H1 (cell line): ENCODE measurements at regions not wholly inside any gene's neighbourhood (a gene's known extent, or its start where the extent isn't known, plus 50 kb on each side); places are given as distances from the start of the nearest gene placed in this dataset.

ENCODE experiments used
- CTCF ChIA-PET: fragments of 300-600 bp; sonication (Branson Sonifier 250); formaldehyde crosslinking; loops from one replicate; lab custom pipeline; 2021; ENCODE audit not compliant: partially characterized antibody; lab: Charles Lee
- POLR2A ChIA-PET: fragments of 300-600 bp; sonication (Branson Sonifier 250); formaldehyde crosslinking; loops from one replicate; lab custom pipeline; 2021; ENCODE audit warnings: inconsistent platforms; ENCODE audit not compliant: partially characterized antibody; lab: Charles Lee
- DNase-seq, 2 experiments: peaks; one replicate each; pipeline versions ENCODE4 v3.0.0 to v3.0.0-alpha.2; 2010 to 2022; ENCODE audit warnings: low spot score in 2 of 2, low read depth in 1 of 2, mixed read lengths in 1 of 2
- FAIRE-seq: peaks from 2 replicates; lab custom pipeline; 2011; peaks lifted over from hg19 to GRCh38; lab: Jason Lieb, UNC
- H2AFZ ChIP-seq: 2 replicates; pipeline ENCODE4 v1.8.1; 2012; ENCODE audit warnings: low read length, inconsistent platforms
- H2AK5ac ChIP-seq: 2 replicates; pipeline ENCODE4 v1.6.1; 2013; ENCODE audit warnings: low read depth, low read length
- H2BK120ac ChIP-seq: replicated peaks from 2 replicates; pipeline ENCODE3; 2013; ENCODE audit warnings: low read depth, low read length, inconsistent platforms
- H2BK12ac ChIP-seq: 2 replicates; pipeline ENCODE4 v1.6.1; 2013; ENCODE audit warnings: low read depth, low read length
- H2BK15ac ChIP-seq: 2 replicates; pipeline ENCODE4 v1.6.1; 2013; ENCODE audit warnings: low read length
- H2BK20ac ChIP-seq: 2 replicates; pipeline ENCODE4 v1.6.1; 2013; ENCODE audit warnings: low read length
- H2BK5ac ChIP-seq: 2 replicates; pipeline ENCODE4 v1.6.1; 2013; ENCODE audit warnings: low read depth, low read length
- H3K14ac ChIP-seq: 2 replicates; pipeline ENCODE4 v1.6.1; 2013; ENCODE audit warnings: inconsistent platforms; ENCODE audit not compliant: insufficient read length
- H3K18ac ChIP-seq: 2 replicates; pipeline ENCODE4 v1.6.1; 2013; ENCODE audit warnings: low read length; ENCODE audit errors: extremely low read depth
- H3K23ac ChIP-seq: 2 replicates; pipeline ENCODE4 v1.6.1; 2013; ENCODE audit warnings: inconsistent platforms; ENCODE audit not compliant: insufficient read length
- H3K23me2 ChIP-seq: 2 replicates; pipeline ENCODE4 v1.6.1; 2013; ENCODE audit warnings: low read depth, low read length
- H3K27ac ChIP-seq: 2 replicates; pipeline ENCODE4 v1.6.1; 2011; ENCODE audit warnings: low read depth, low read length, inconsistent platforms
- H3K27me3 ChIP-seq, 4 experiments: replicated peaks in 1 of 4; 1 replicate in 1 of 4; 2 replicates in 3 of 4; pipeline versions ENCODE4 v1.6.1 to v1.8.1; 2011 to 2013; ENCODE audit warnings: low read length in 3 of 4, mild to moderate bottlenecking in 3 of 4, inconsistent platforms in 2 of 4, mixed read lengths in 2 of 4, moderate library complexity in 1 of 4; ENCODE audit not compliant: control insufficient read depth in 3 of 4, insufficient read depth in 3 of 4; ENCODE audit errors: extremely low read depth in 1 of 4
- H3K36me3 ChIP-seq, 4 experiments: 2 replicates each; pipeline versions ENCODE4 v1.6.1 to v1.8.1; 2011 to 2013; ENCODE audit warnings: mild to moderate bottlenecking in 4 of 4, low read length in 3 of 4, moderate library complexity in 2 of 4, control low read depth in 1 of 4, inconsistent platforms in 1 of 4; ENCODE audit not compliant: insufficient read depth in 4 of 4, control insufficient read depth in 2 of 4
- H3K4ac ChIP-seq: replicated peaks from 2 replicates; pipeline ENCODE3; 2013; ENCODE audit warnings: low read length, low read depth, mixed read lengths, inconsistent platforms; ENCODE audit not compliant: insufficient read length
- H3K4me1 ChIP-seq, 4 experiments: replicated peaks in 1 of 4; 1 replicate in 1 of 4; 2 replicates in 3 of 4; pipeline versions ENCODE4 v1.6.1 to v1.8.1; 2011 to 2013; ENCODE audit warnings: low read length in 3 of 4, inconsistent platforms in 2 of 4, mixed read lengths in 1 of 4; ENCODE audit not compliant: insufficient read depth in 4 of 4, control insufficient read depth in 3 of 4
- H3K4me2 ChIP-seq, 2 experiments: 2 replicates each; pipeline versions ENCODE4 v1.6.1 to v1.8.1; 2011 to 2013; ENCODE audit warnings: low read depth in 2 of 2, low read length in 2 of 2, control low read depth in 1 of 2, inconsistent platforms in 1 of 2, mild to moderate bottlenecking in 1 of 2; ENCODE audit not compliant: insufficient read depth in 1 of 2
- H3K4me3 ChIP-seq, 4 experiments: fragments of 200-600, 300-600 bp in 1 of 4; sonication (generic), shearing (Covaris generic), sonication (Bioruptor Twin) in 1 of 4; 2 replicates each; pipeline versions ENCODE4 v1.5.1 to v1.8.1; 2011 to 2016; ENCODE audit warnings: low read length in 4 of 4, low read depth in 3 of 4, control low read depth in 2 of 4, inconsistent platforms in 2 of 4, mild to moderate bottlenecking in 2 of 4, mixed read lengths in 1 of 4, moderate library complexity in 1 of 4; ENCODE audit not compliant: insufficient read depth in 2 of 4; ENCODE audit errors: extremely low read depth in 1 of 4
- H3K56ac ChIP-seq: replicated peaks from 2 replicates; pipeline ENCODE3; 2013; ENCODE audit warnings: low read depth, mild to moderate bottlenecking, mixed read lengths, low read length, inconsistent platforms; ENCODE audit not compliant: insufficient read length
- H3K79me1 ChIP-seq: 2 replicates; pipeline ENCODE4 v1.6.1; 2013; ENCODE audit warnings: low read depth, low read length, control low read depth
- H3K79me2 ChIP-seq, 2 experiments: 2 replicates each; pipeline versions ENCODE4 v1.6.1 to v1.8.1; 2012 to 2013; ENCODE audit warnings: low read length in 2 of 2, mild to moderate bottlenecking in 2 of 2, inconsistent platforms in 1 of 2; ENCODE audit not compliant: insufficient read depth in 2 of 2, control insufficient read depth in 1 of 2
- H3K9ac ChIP-seq, 4 experiments: replicated peaks in 1 of 4; 1 replicate in 1 of 4; 2 replicates in 3 of 4; pipeline versions ENCODE4 v1.6.1 to v1.8.1; 2011 to 2013; ENCODE audit warnings: low read depth in 3 of 4, low read length in 3 of 4, control low read depth in 2 of 4, mild to moderate bottlenecking in 2 of 4, moderate library complexity in 2 of 4, inconsistent platforms in 1 of 4; ENCODE audit errors: extremely low read depth in 1 of 4
- H3K9me3 ChIP-seq, 2 experiments: 2 replicates each; pipeline versions ENCODE4 v1.6.1 to v1.8.1; 2012 to 2013; ENCODE audit warnings: mild to moderate bottlenecking in 2 of 2, moderate library complexity in 2 of 2, control low read depth in 1 of 2, inconsistent platforms in 1 of 2, low read depth in 1 of 2, low read length in 1 of 2, mixed read lengths in 1 of 2; ENCODE audit not compliant: insufficient read depth in 2 of 2
- H4K20me1 ChIP-seq, 2 experiments: replicated peaks in 1 of 2; 2 replicates each; pipeline versions ENCODE3 to v1.8.1; 2011 to 2013; ENCODE audit warnings: inconsistent platforms in 2 of 2, low read length in 2 of 2, mild to moderate bottlenecking in 1 of 2; ENCODE audit not compliant: insufficient read depth in 2 of 2, control insufficient read depth in 1 of 2
- H4K5ac ChIP-seq: 2 replicates; pipeline ENCODE4 v1.6.1; 2013; ENCODE audit warnings: low read length, low read depth, mixed read lengths, inconsistent platforms; ENCODE audit not compliant: insufficient read length
- H4K8ac ChIP-seq: 2 replicates; pipeline ENCODE4 v1.8.0; 2013; ENCODE audit warnings: mild to moderate bottlenecking, moderate library complexity, low read length, inconsistent platforms; ENCODE audit not compliant: insufficient read depth; ENCODE audit errors: extremely low read depth
- H4K91ac ChIP-seq: replicated peaks from 2 replicates; pipeline ENCODE3; 2013; ENCODE audit warnings: low read length, mixed read lengths, inconsistent platforms; ENCODE audit not compliant: insufficient read length
- ASH2L ChIP-seq: fragments of 200-600, 300-600 bp; sonication (generic); IDR thresholded peaks from one replicate; pipeline ENCODE4 v1.7.1; 2017; ENCODE audit warnings: low read length
- ATF3 ChIP-seq: IDR thresholded peaks from 2 replicates; pipeline ENCODE4 v1.6.1; 2011; ENCODE audit warnings: low read depth, mild to moderate bottlenecking, low read length; ENCODE audit not compliant: insufficient read depth
- CBX8 ChIP-seq: fragments of 300-800, 300-1000 bp; sonication (generic); IDR thresholded peaks from 2 replicates; pipeline ENCODE4 v1.7.1; 2016; ENCODE audit warnings: low read depth, low read length, borderline replicate concordance
- CTBP2 ChIP-seq: IDR thresholded peaks from 2 replicates; pipeline ENCODE4 v1.7.0; 2011; ENCODE audit warnings: borderline replicate concordance, mild to moderate bottlenecking, moderate library complexity, mixed read lengths, low read length; ENCODE audit not compliant: insufficient read depth, insufficient read length
- EZH2 ChIP-seq: fragments of 200-600 bp; sonication (generic); IDR thresholded peaks from 2 replicates; pipeline ENCODE4 v1.7.1; 2012; ENCODE audit warnings: low read depth, mild to moderate bottlenecking, moderate library complexity, low read length, inconsistent platforms; ENCODE audit not compliant: severe bottlenecking
- FOSL1 ChIP-seq: IDR thresholded peaks from 2 replicates; pipeline ENCODE4 v1.6.1; 2011; ENCODE audit warnings: mild to moderate bottlenecking, low read depth, low read length, moderate library complexity; ENCODE audit not compliant: insufficient read depth
- JUND ChIP-seq: IDR thresholded peaks from 2 replicates; pipeline ENCODE4 v1.6.1; 2011; ENCODE audit warnings: mild to moderate bottlenecking, improper control_type of control experiment, low read length
- KDM5A ChIP-seq: fragments of 200-600 bp; IDR thresholded peaks from 2 replicates; pipeline ENCODE4 v1.7.1; 2012; ENCODE audit warnings: mild to moderate bottlenecking, low read length, inconsistent platforms, mixed read lengths
- POLR2AphosphoS5 ChIP-seq: IDR thresholded peaks from 2 replicates; pipeline ENCODE4 v1.6.1; 2011; ENCODE audit warnings: low read depth, low read length
- RFX5 ChIP-seq: IDR thresholded peaks from 2 replicates; pipeline ENCODE4 v1.6.1; 2011; ENCODE audit warnings: low read depth, low read length, improper control_type of control experiment, borderline replicate concordance
- TAF7 ChIP-seq: optimal IDR thresholded peaks from 2 replicates; pipeline ENCODE3; 2011; ENCODE audit warnings: low read depth, mild to moderate bottlenecking, inconsistent platforms, low read length, moderate library complexity, borderline replicate concordance
- WGBS, 2 experiments: shearing (Covaris generic) in 1 of 2; methylation state at CpG; one replicate each; pipeline versions ENCODE4 v1.1.6 to v1.1.7; 2013 to 2015; ENCODE audit warnings: low lambda C conversion rate in 2 of 2, mixed read lengths in 2 of 2, inconsistent platforms in 1 of 2, low coverage in 1 of 2, missing lambda C conversion rate in 1 of 2; ENCODE audit not compliant: insufficient replicate concordance in 2 of 2, insufficient coverage in 1 of 2, insufficient read length in 1 of 2; ENCODE audit errors: extremely low coverage in 1 of 2, missing lambda C conversion rate in 1 of 2; 5-methylcytosine and 5-hydroxymethylcytosine counted together

GRCh38 chr1:4120557-4121292, 220.7 kb upstream of the C1orf174 start:
- Histone ChIP-seq H2AK5ac (no peak overlapping the region), H3K79me1 (no peaks in the 10 kb centered on the region), H2BK5ac (no peak overlapping the region), H4K91ac (no peak overlapping the region), H3K18ac (no peak overlapping the region), H2BK15ac (no peak overlapping the region), H2BK12ac (no peak overlapping the region), H3K36me3 (no peaks in the 10 kb centered on the region), H3K9ac (no peak overlapping the region), H3K9me3 (no peaks in the 10 kb centered on the region), H3K4me2 (no peak overlapping the region), H2AFZ (no peak overlapping the region), H3K27me3 (no peaks in the 10 kb centered on the region), H3K79me2 (no peaks in the 10 kb centered on the region), H2BK20ac (no peak overlapping the region), H3K4me3 (no peak overlapping the region), H2BK120ac (no peak overlapping the region), H4K8ac (no peak overlapping the region), H3K23ac (no peak overlapping the region), H3K14ac (no peak overlapping the region), H3K23me2 (no peaks in the 10 kb centered on the region), H4K5ac (no peak overlapping the region), H4K20me1 (no peaks in the 10 kb centered on the region), H3K56ac (no peak overlapping the region), H3K4ac (no peak overlapping the region), H3K27ac (no peak overlapping the region), H3K4me1 (0 out of 7 replicates have a peak, but pooled peaks cover 0 to 3% (median 0%) of the 10 kb centered on the region in 4 experiments)
- ChIA-PET CTCF (no interaction called here), POLR2A (no interaction called here)
- DNase-seq: no peak
- WGBS, 2 experiments: 90% methylated on average over 15 of the region's 15 CpGs; no CpG with 5 or more reads in 1 of the 2 experiments
- FAIRE-seq: no peak
- no peak for TF ChIP-seq TAF7
- no peak for TF ChIP-seq POLR2AphosphoS5
- no peak for TF ChIP-seq EZH2
- no peak for TF ChIP-seq KDM5A
- TF ChIP-seq JUND: no peak
- no peak for TF ChIP-seq ASH2L
- no peak for TF ChIP-seq CTBP2
- TF ChIP-seq FOSL1: no peak
- TF ChIP-seq CBX8: no peak
- no peak for TF ChIP-seq RFX5
- TF ChIP-seq ATF3: no peak
